Activated CD4-positive, alpha-beta T cell treated with anti-CD3 and anti-CD28 coated beads, Interleukin-2, Interleukin-6, amounts not matched to agents 100 ng/mL and 50 ng/mL, durations not matched to agents 16 hours and 8 hours (primary cell): ENCODE measurements at regions not wholly inside any gene's neighbourhood (a gene's known extent, or its start where the extent isn't known, plus 50 kb on each side); places are given as distances from the start of the nearest gene placed in this dataset.
"Not testable (repeated sequence)": the region's sequence is repeated elsewhere in the genome, so short reads cannot be mapped to it uniquely, and the experiment has no call there.

Experiments
- DNase-seq: peaks from one replicate; pipeline ENCODE4 v3.0.0-alpha.2; 2020

- DNase-seq, result no peak
Measured at GRCh38 chrX:109880629-109881028, 122.3 kb upstream of the TMEM164 start.

GRCh38 chrX:109886122-109886761 is 116.7 kb upstream of the TMEM164 start:
- DNase-seq, result peak; percentile 54

GRCh38 chrX:109889289-109890006 is 113.5 kb upstream of the TMEM164 start:
- DNase-seq, result no peak

- DNase-seq, result no peak
Measured at GRCh38 chrX:109890300-109890699, 112.6 kb upstream of the TMEM164 start.

GRCh38 chrX:109890910-109891502 is 111.9 kb upstream of the TMEM164 start:
- DNase-seq, result peak; percentile 72

- DNase-seq, result not testable (repeated sequence)
Measured at GRCh38 chrX:109896024-109896423, 106.9 kb upstream of the TMEM164 start.

- DNase-seq, result no peak
Measured at GRCh38 chrX:109902665-109903064, 100.2 kb upstream of the TMEM164 start.

GRCh38 chrX:109911046-109911445 is 91.9 kb upstream of the TMEM164 start:
- no peak for DNase-seq

GRCh38 chrX:109912993-109913392 is 89.9 kb upstream of the TMEM164 start:
- DNase-seq, result not testable (repeated sequence)

- no peak for DNase-seq
Measured at GRCh38 chrX:109914114-109914849, 88.6 kb upstream of the TMEM164 start.

- no peak for DNase-seq
Measured at GRCh38 chrX:109918753-109919152, 84.2 kb upstream of the TMEM164 start.

- no peak for DNase-seq
Measured at GRCh38 chrX:109920325-109920724, 82.6 kb upstream of the TMEM164 start.

- DNase-seq, result no peak
Measured at GRCh38 chrX:109920868-109921267, 82.0 kb upstream of the TMEM164 start.

- no peak for DNase-seq
Measured at GRCh38 chrX:109922190-109922589, 80.7 kb upstream of the TMEM164 start.

GRCh38 chrX:109925003-109925402 is 77.9 kb upstream of the TMEM164 start:
- not testable (repeated sequence) for DNase-seq

- no peak for DNase-seq
Measured at GRCh38 chrX:109925656-109926055, 77.3 kb upstream of the TMEM164 start.

GRCh38 chrX:109926118-109926517 is 76.8 kb upstream of the TMEM164 start:
- no peak for DNase-seq

- DNase-seq, result no peak
Measured at GRCh38 chrX:109926743-109927662, 75.9 kb upstream of the TMEM164 start.

GRCh38 chrX:109927663-109928273 is 75.1 kb upstream of the TMEM164 start:
- no peak for DNase-seq

GRCh38 chrX:109928596-109929335 is 74.1 kb upstream of the TMEM164 start:
- DNase-seq, result no peak

- DNase-seq, result no peak
Measured at GRCh38 chrX:109931677-109932076, 71.2 kb upstream of the TMEM164 start.
